Panc1 (cell line): ENCODE measurements at regions not wholly inside any gene's neighbourhood (a gene's known extent, or its start where the extent isn't known, plus 50 kb on each side); places are given as distances from the start of the nearest gene placed in this dataset.

Experiments
- CTCF ChIP-seq: fragments of 450-650 bp; IDR thresholded peaks from 2 replicates; pipeline ENCODE4 v1.5.1; 2017; ENCODE audit warnings: mild to moderate bottlenecking
- POLR2AphosphoS5 ChIP-seq: IDR thresholded peaks from 2 replicates; pipeline ENCODE4 v1.6.1; 2012; ENCODE audit warnings: mild to moderate bottlenecking, low read depth, low read length, moderate library complexity
- TCF7L2 ChIP-seq: IDR thresholded peaks from 2 replicates; pipeline ENCODE4 v1.6.1; 2011; ENCODE audit warnings: mild to moderate bottlenecking, low read depth, low read length, inconsistent platforms

GRCh38 chrX:94511564-94511963, 837.6 kb downstream of the FAM133A start:
- TF ChIP-seq CTCF (no peak), POLR2AphosphoS5 (no peak), TCF7L2 (no peak)
